ENCODE measurements at regions not wholly inside any gene's neighbourhood (a gene's known extent, or its start where the extent isn't known, plus 50 kb on each side); places are given as distances from the start of the nearest gene placed in this dataset.

DNA sequence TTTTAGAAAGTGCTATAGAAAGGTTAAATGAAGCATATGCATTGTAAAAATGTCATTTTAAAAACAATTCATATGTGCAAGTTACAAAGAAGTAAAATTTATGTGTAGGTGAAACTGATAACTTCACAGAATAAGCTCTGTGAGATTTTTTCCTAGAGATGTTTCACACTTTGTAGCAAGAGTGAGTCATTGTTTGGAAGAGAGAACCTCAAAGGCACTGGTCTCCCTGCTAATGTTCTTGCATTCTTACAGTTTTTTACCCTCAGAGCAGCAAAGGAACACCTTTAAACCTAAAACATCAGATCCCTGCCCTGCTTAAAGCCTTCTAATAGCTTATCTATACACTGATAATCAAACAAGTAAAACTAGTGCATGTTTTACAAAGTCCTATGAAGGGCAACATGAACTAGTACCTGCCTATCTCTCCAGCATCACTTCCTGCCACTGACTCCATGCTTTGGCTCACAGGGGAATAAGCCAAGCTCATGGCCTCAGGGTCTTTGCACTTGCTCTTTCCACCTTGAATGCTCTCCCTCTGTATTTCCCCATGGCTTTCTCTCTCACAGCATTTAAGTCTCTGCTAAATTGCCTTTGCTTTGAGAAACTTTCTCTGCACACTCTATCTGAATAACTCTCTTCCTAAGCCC, 997.0 kb downstream of the GATA3 start:
- TF ChIP-seq, protein P1, sequence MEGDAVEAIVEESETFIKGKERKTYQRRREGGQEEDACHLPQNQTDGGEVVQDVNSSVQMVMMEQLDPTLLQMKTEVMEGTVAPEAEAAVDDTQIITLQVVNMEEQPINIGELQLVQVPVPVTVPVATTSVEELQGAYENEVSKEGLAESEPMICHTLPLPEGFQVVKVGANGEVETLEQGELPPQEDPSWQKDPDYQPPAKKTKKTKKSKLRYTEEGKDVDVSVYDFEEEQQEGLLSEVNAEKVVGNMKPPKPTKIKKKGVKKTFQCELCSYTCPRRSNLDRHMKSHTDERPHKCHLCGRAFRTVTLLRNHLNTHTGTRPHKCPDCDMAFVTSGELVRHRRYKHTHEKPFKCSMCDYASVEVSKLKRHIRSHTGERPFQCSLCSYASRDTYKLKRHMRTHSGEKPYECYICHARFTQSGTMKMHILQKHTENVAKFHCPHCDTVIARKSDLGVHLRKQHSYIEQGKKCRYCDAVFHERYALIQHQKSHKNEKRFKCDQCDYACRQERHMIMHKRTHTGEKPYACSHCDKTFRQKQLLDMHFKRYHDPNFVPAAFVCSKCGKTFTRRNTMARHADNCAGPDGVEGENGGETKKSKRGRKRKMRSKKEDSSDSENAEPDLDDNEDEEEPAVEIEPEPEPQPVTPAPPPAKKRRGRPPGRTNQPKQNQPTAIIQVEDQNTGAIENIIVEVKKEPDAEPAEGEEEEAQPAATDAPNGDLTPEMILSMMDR (IDR thresholded peaks at IDR 0.05), result no peak
- TF ChIP-seq POLR2A (IDR thresholded peaks at IDR 0.05), result no peak
